ENCODE measurements at regions not wholly inside any gene's neighbourhood (a gene's known extent, or its start where the extent isn't known, plus 50 kb on each side); places are given as distances from the start of the nearest gene placed in this dataset.
"Not testable (repeated sequence)": the region's sequence is repeated elsewhere in the genome, so short reads cannot be mapped to it uniquely, and the experiment has no call there.

DNA sequence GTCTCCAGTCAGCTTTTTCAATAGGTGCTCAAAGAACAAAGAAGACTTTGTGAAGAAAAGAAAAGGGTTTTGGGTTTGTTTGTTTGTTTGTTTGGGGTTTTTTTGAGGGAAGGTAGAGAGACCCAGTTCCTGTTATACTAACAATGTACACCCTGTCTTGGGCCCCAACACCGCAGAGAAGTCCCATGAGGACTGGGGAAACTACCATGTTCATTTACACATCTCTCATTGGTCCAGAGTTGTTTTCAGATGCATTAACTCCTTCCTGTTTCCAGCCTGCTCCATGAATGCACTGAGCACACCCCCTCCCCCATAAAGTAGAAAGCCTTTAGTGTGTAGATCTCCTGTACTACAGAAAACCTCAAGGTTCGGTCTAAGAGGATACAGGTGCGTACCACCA is 51.1 kb upstream of the SLC8A3 start:
- no peaks in the 10 kb centered on the region for H3K36me3 ChIP-seq (ENCODE audit: control insufficient read depth, insufficient read depth, low read length)
- H3K4me3 ChIP-seq (ENCODE audit: low read depth, low read length), result no peak overlapping the region
- H3K9me3 ChIP-seq (ENCODE audit: control insufficient read depth, insufficient read depth, low read depth, low read length), result no peaks in the 10 kb centered on the region
- H3K27ac ChIP-seq (ENCODE audit: low read depth, low read length), result no peak overlapping the region
- H3K27me3 ChIP-seq (ENCODE audit: control insufficient read depth, insufficient read depth, low read length), result peaks cover 7% of the 10 kb centered on the region; the same call in 1 of the 2 replicates
- no peak overlapping the region for H3K9ac ChIP-seq (ENCODE audit: low read length)
- H3K4me1 ChIP-seq (ENCODE audit: control insufficient read depth, insufficient read depth, low read length), result peaks cover 7% of the 10 kb centered on the region; the same call in 1 of the 2 replicates

DNA sequence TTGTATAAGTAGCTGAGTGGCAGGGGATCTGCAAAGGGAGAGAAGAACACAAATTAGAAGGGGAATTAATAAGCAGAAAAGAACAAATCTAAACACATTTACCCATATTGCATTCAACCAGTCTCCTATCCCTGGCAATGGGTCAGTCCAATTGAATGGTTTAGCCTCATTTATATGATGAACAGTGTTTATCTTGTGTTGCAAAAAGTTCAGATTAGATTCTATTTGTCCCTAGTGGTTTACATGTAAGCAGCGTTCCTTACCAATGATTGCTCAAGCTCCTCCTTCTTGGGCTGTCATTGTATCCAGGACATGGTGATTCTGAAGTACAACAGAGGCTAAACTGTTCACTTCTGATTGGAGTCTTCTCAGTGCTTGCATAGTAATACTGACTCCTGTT is 49.9 kb upstream of the SLC8A3 start:
- H3K4me1 ChIP-seq (ENCODE audit: control insufficient read depth, insufficient read depth, low read length); H3K9me3 ChIP-seq (ENCODE audit: control insufficient read depth, insufficient read depth, low read depth, low read length); H3K9ac ChIP-seq (ENCODE audit: low read length); H3K4me3 ChIP-seq (ENCODE audit: low read depth, low read length); H3K27me3 ChIP-seq (ENCODE audit: control insufficient read depth, insufficient read depth, low read length); H3K36me3 ChIP-seq (ENCODE audit: control insufficient read depth, insufficient read depth, low read length); H3K27ac ChIP-seq (ENCODE audit: low read depth, low read length): not testable (repeated sequence)
